Astrocyte of the spinal cord (primary cell): ENCODE measurements at regions not wholly inside any gene's neighbourhood (a gene's known extent, or its start where the extent isn't known, plus 50 kb on each side); places are given as distances from the start of the nearest gene placed in this dataset.

ENCODE experiments used
- DNase-seq: peaks from one replicate; pipeline ENCODE4 v3.0.0; 2011; ENCODE audit warnings: low read depth, low spot score
- H3K4me3 ChIP-seq: 2 replicates; pipeline ENCODE4 v1.5.1; 2011; ENCODE audit warnings: low read depth, mild to moderate bottlenecking, low read length, moderate library complexity
- in situ Hi-C: cut with HindIII; loops from 2 replicates; pipeline ENCODE4 v1.10.0; 2017; ENCODE audit warnings: low sequenced_read_pairs
- TF ChIP-seq, protein P1 (sequence below): IDR thresholded peaks from 2 replicates; pipeline ENCODE4 v1.5.1; 2012; ENCODE audit warnings: low read depth, mild to moderate bottlenecking, low read length, inconsistent platforms

DNA sequence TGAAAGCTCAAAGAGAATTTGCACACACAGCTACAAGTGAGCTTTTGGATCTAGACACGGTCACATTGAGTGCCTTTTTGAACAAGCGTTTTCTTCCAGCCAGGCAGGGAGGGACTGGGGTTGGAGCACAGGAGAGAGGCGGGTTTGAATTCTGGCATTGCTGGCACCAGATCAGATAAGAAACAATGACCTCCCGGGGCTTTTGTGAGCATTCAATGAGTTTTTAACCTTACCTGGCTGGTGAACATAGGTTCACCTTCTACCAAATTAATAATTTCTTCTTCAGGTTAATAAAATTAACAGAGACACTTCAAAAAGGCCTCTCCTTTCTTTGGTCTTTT is 312.9 kb upstream of the MSX2 start:
- no peak for DNase-seq
- TF ChIP-seq, protein P1, sequence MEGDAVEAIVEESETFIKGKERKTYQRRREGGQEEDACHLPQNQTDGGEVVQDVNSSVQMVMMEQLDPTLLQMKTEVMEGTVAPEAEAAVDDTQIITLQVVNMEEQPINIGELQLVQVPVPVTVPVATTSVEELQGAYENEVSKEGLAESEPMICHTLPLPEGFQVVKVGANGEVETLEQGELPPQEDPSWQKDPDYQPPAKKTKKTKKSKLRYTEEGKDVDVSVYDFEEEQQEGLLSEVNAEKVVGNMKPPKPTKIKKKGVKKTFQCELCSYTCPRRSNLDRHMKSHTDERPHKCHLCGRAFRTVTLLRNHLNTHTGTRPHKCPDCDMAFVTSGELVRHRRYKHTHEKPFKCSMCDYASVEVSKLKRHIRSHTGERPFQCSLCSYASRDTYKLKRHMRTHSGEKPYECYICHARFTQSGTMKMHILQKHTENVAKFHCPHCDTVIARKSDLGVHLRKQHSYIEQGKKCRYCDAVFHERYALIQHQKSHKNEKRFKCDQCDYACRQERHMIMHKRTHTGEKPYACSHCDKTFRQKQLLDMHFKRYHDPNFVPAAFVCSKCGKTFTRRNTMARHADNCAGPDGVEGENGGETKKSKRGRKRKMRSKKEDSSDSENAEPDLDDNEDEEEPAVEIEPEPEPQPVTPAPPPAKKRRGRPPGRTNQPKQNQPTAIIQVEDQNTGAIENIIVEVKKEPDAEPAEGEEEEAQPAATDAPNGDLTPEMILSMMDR, result no peak
- H3K4me3 ChIP-seq, result no peak overlapping the region
- in situ Hi-C loops, result no loop called here

DNA sequence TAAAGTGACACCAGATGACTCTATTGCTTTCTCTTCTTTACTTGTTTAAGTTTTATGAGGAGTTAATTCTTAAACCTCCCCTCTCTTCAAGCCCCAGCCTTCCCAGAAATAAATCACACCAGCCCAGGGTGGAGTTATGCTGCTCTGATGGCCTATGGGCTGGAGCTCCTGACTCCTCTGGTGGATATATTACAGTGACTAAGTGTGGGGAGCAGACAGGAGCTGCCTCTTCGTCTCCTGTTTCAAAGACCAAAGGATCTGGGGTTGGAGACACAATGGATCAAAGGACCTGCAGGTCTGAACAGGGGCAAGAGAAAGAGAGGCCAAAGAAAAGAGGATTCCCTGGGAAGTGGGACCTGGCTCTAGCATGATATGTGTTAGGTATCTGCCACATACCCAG is 312.0 kb upstream of the MSX2 start:
- TF ChIP-seq, protein P1, result no peak

DNA sequence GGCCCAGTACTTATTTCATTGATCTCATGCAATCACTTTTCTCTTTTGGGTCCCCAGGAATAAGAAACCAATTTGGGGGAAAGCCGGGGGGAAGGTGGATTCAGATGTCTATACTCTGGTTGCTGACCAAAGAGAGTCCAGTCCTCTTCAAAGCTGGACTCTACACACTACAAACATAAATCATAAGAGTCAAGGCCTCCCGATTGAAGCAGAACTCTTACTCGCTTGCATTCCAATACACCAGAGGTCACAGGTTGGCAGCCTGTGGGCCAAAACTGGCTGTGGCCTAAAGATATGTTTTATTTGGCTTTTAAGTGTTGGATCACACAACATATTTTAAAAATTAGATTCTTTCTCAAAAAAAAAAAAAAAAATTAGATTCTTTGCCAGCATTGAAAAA is 311.4 kb upstream of the MSX2 start:
- in situ Hi-C loops, result no loop called here
- DNase-seq, result no peak
- H3K4me3 ChIP-seq, result no peak overlapping the region
- TF ChIP-seq, protein P1, result no peak

More for the DNA sequence above, 312.0 kb upstream of the MSX2 start:
- no peak for DNase-seq
- in situ Hi-C loops, result no loop called here
- no peak overlapping the region for H3K4me3 ChIP-seq

DNA sequence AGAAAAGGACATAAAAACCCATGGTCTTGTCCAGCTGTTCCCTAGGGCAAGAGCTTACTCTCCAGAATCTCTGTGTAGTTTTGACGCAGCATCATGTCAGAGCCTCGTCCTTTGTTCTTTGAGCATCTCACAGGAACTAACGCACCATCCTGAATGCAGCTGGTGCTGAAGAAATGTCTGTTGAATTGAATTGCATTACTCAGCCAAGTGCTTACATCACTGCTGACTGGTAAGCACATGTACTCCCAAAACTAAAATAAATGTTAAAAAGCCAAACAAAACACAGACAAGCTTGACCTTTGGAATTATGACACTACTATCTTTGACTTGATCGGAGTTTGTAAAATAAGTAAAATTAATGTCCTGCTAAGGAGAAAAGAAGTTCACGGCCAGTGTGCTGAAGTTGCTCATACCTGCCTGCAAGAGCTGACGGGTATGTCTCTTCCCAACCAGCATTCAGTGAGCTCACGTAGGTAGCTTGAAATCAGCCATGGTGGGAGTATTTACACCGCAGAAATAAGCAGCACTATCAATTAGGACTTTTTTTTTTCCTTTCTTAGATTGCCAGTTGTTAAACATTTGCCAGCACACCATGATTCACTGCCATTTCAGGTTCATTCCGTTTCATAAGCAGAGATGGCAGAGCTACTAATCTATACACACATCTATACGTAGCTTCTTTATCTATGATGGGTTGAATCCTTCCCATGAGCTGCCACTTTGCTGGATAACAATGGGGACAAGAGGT is 310.6 kb upstream of the MSX2 start:
- in situ Hi-C loops, result no loop called here
- H3K4me3 ChIP-seq, result no peak overlapping the region
- TF ChIP-seq, protein P1, result no peak
- peak; percentile 4 for DNase-seq

DNA sequence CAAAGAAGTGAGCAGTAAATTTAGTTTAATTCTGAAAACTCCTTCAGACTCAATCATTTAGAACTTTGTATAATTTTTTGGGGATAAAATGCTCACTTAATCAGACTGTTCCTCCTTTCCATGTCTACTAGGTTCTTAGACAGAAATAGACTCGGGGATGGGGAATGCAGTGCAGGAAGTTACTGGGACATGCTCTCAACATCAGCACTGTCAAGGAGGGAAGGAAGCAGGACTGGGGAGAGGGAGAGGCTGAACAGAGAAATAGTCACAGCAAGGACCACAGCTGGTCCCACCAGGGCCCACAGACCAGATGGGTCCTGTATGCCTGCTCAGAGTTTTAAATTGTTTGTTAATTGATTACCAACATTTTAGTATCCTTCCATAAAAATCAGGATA is 310.1 kb upstream of the MSX2 start:
- in situ Hi-C loops, result no loop called here
- TF ChIP-seq, protein P1, result no peak
- H3K4me3 ChIP-seq, result no peak overlapping the region
- DNase-seq, result no peak

DNA sequence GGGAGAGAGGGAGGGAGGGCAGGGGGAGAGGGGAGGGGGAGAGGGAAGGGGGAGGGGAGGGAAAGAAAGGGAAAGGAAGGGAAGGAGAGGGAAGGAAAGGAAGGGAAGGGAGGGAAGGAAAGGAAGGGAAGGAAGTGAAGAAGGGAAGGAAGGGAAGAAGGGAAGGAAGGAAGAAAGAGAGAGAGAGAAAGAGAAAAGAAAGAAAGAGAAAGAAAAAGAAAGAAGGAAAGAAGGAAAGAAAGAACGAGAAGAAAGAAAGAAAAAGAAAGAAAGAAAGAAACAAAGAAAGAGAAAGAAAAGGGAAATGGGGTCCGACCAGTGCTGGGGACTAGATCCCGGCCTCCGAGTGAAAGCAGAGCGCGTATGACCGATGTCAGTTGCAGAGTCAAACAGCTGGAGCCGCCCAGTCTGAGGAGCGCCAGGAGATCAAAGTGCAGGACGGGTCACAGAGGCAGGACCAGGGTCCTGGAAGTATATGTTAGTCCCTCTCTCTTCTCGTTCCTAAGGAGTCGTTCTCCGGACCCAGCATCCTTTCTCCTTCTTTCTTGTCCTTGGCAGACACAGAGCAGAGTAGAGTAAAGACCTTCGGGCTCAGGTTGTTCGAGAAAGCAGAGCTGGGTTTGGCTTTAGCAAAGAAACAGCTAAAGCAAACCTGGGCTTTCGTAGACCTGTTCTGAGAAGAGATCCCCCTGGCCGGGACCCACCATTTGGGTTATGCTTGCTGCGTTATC is 305.4 kb upstream of the MSX2 start:
- peak overlapping the region; percentile 13 for H3K4me3 ChIP-seq
- no peak for DNase-seq
- TF ChIP-seq, protein P1, result no peak
- in situ Hi-C loops, result no loop called here
